Hematopoietic multipotent progenitor cell (in vitro differentiated cells): ENCODE measurements at regions not wholly inside any gene's neighbourhood (a gene's known extent, or its start where the extent isn't known, plus 50 kb on each side); places are given as distances from the start of the nearest gene placed in this dataset.

Experiments used
- DNase-seq, 3 donors: peaks; one replicate each; pipeline ENCODE4 v3.0.0-alpha.2; 2011 to 2015; ENCODE audit warnings: low read depth in 2 of 3, low spot score in 2 of 3

- no peak for DNase-seq
Observed at GRCh38 chr12:91975891-91976290, 169.8 kb downstream of the BTG1 start.

- no peak for DNase-seq
Observed at GRCh38 chr12:91974541-91975085, 171.0 kb downstream of the BTG1 start.

GRCh38 chr12:91973813-91974212 lies 171.8 kb downstream of the BTG1 start:
- DNase-seq = no peak

GRCh38 chr12:91972896-91973295 lies 172.8 kb downstream of the BTG1 start:
- no peak for DNase-seq

- no peak for DNase-seq
Observed at GRCh38 chr12:91968777-91969171, 176.9 kb downstream of the BTG1 start.

GRCh38 chr12:91968076-91968776 lies 177.4 kb downstream of the BTG1 start:
- DNase-seq = no peak

GRCh38 chr12:91967590-91967989 lies 178.1 kb downstream of the BTG1 start:
- no peak for DNase-seq

- DNase-seq = no peak
Observed at GRCh38 chr12:91965781-91966180, 179.9 kb downstream of the BTG1 start.

- no peak for DNase-seq
Observed at GRCh38 chr12:91964501-91964900, 181.1 kb downstream of the BTG1 start.

GRCh38 chr12:91959220-91959619 lies 186.4 kb downstream of the BTG1 start:
- DNase-seq = no peak

GRCh38 chr12:91958816-91959215 lies 186.8 kb downstream of the BTG1 start:
- DNase-seq = no peak

- no peak for DNase-seq
Observed at GRCh38 chr12:91954747-91955146, 190.9 kb downstream of the BTG1 start.

- DNase-seq = no peak
Observed at GRCh38 chr12:91954326-91954725, 191.3 kb downstream of the BTG1 start.

GRCh38 chr12:91952916-91953315 lies 192.7 kb downstream of the BTG1 start:
- peak in 1 of 3 donors; percentile 1 for DNase-seq

- DNase-seq = no peak
Observed at GRCh38 chr12:91951571-91951970, 194.1 kb downstream of the BTG1 start.

GRCh38 chr12:91948504-91948903 lies 197.1 kb downstream of the BTG1 start:
- no peak for DNase-seq

GRCh38 chr12:91947459-91947858 lies 198.2 kb downstream of the BTG1 start:
- no peak for DNase-seq

GRCh38 chr12:91944637-91945036 lies 201.0 kb downstream of the BTG1 start:
- DNase-seq = no peak

- DNase-seq = no peak
Observed at GRCh38 chr12:91940826-91941570, 204.6 kb downstream of the BTG1 start.

- DNase-seq = no peak
Observed at GRCh38 chr12:91940322-91940721, 205.3 kb downstream of the BTG1 start.

- no peak for DNase-seq
Observed at GRCh38 chr12:91937706-91938105, 207.9 kb downstream of the BTG1 start.

- DNase-seq = no peak
Observed at GRCh38 chr12:91937009-91937408, 208.6 kb downstream of the BTG1 start.
